ENCODE measurements at regions not wholly inside any gene's neighbourhood (a gene's known extent, or its start where the extent isn't known, plus 50 kb on each side); places are given as distances from the start of the nearest gene placed in this dataset.

- no peak for TF ChIP-seq ZNF331 (CRISPR knock-in tag; IDR thresholded peaks at IDR 0.05; ENCODE audit: low read depth)
- no peak for TF ChIP-seq EZH2 (IDR thresholded peaks at IDR 0.05; ENCODE audit: low read depth, unreplicated experiment)
- TF ChIP-seq CTCF (conservative IDR thresholded peaks at IDR 0.05; ENCODE audit: low read depth in 2 of 2): no peak
- no peak for TF ChIP-seq JUNB (IDR thresholded peaks at IDR 0.05; ENCODE audit: unreplicated experiment)
- TF ChIP-seq EZH2phosphoT487 (IDR thresholded peaks at IDR 0.05; ENCODE audit: unreplicated experiment): no peak
- no peak for TF ChIP-seq REST (IDR thresholded peaks at IDR 0.05; ENCODE audit: unreplicated experiment)
- no peak for TF ChIP-seq CREB1 (CRISPR knock-in tag; IDR thresholded peaks at IDR 0.05; ENCODE audit: low read depth)
- no peak for TF ChIP-seq POLR2AphosphoS5 (IDR thresholded peaks at IDR 0.05; ENCODE audit: low read depth)
- TF ChIP-seq STAT1 (IDR thresholded peaks at IDR 0.05; ENCODE audit: unreplicated experiment): no peak
Observed at GRCh38 chr7:124462249-124462648, 303.3 kb downstream of the GPR37 start.

All from GM23338 (cell line).